Neural cell (in vitro differentiated cells): ENCODE measurements at regions not wholly inside any gene's neighbourhood (a gene's known extent, or its start where the extent isn't known, plus 50 kb on each side); places are given as distances from the start of the nearest gene placed in this dataset.

Experiments used
- H2AFZ ChIP-seq: fragments of 200-600, 300-800 bp; sonication (generic), shearing (Covaris generic); 2 replicates; pipeline ENCODE4 v1.6.0; 2014; ENCODE audit warnings: low read depth, mild to moderate bottlenecking, antibody characterized with exemption, low read length, moderate library complexity
- H3F3A ChIP-seq: fragments of 200-600 bp; shearing (Covaris generic); 2 replicates; pipeline ENCODE4 v1.6.1; 2016; ENCODE audit warnings: mild to moderate bottlenecking, moderate library complexity, mixed read lengths, antibody characterized with exemption, low read length; ENCODE audit not compliant: insufficient read depth, poor library complexity, severe bottlenecking
- H3K27ac ChIP-seq: fragments of 200-600, 300-800 bp; sonication (generic), shearing (Covaris generic); 2 replicates; pipeline ENCODE4 v1.5.1; 2014; ENCODE audit warnings: mild to moderate bottlenecking, low read length, moderate library complexity
- H3K27me3 ChIP-seq: fragments of 300-800, 200-600 bp; sonication (generic), shearing (Covaris generic); 2 replicates; pipeline ENCODE4 v1.6.0; 2014; ENCODE audit warnings: mild to moderate bottlenecking, low read depth, low read length, moderate library complexity; ENCODE audit not compliant: insufficient read depth
- H3K36me3 ChIP-seq: fragments of 300-800, 200-600 bp; sonication (generic), shearing (Covaris generic); 2 replicates; pipeline ENCODE4 v1.5.1; 2014; ENCODE audit warnings: mild to moderate bottlenecking, antibody characterized with exemption, low read length, moderate library complexity; ENCODE audit not compliant: insufficient read depth
- H3K4me2 ChIP-seq: fragments of 300-800, 200-600 bp; sonication (generic), shearing (Covaris generic); 2 replicates; pipeline ENCODE4 v1.6.0; 2014; ENCODE audit warnings: mild to moderate bottlenecking, low read length
- H3K4me3 ChIP-seq: fragments of 300-800, 200-600 bp; sonication (generic), shearing (Covaris generic); 2 replicates; pipeline ENCODE4 v1.5.1; 2014; ENCODE audit warnings: mild to moderate bottlenecking, low read length, moderate library complexity
- H3K79me2 ChIP-seq: fragments of 200-600 bp; shearing (Covaris generic); replicated peaks from 2 replicates; pipeline ENCODE4 v1.6.0; 2014; ENCODE audit warnings: mild to moderate bottlenecking, low read length, moderate library complexity; ENCODE audit not compliant: insufficient read depth
- H3K9ac ChIP-seq: fragments of 300-800, 200-600 bp; sonication (generic), shearing (Covaris generic); 2 replicates; pipeline ENCODE4 v1.6.1; 2016; ENCODE audit warnings: mild to moderate bottlenecking, low read length, mixed read lengths
- H3K9me2 ChIP-seq: fragments of 200-600 bp; shearing (Covaris generic); 2 replicates; pipeline ENCODE4 v1.6.1; 2016; ENCODE audit warnings: mild to moderate bottlenecking, low read length, mixed read lengths; ENCODE audit not compliant: insufficient read depth
- H3K9me3 ChIP-seq: fragments of 200-600, 300-800 bp; sonication (generic), shearing (Covaris generic); 2 replicates; pipeline ENCODE4 v1.6.1; 2016; ENCODE audit warnings: mild to moderate bottlenecking, mixed run types, low read length, moderate library complexity, mixed read lengths
- H4K20me1 ChIP-seq: fragments of 200-600 bp; shearing (Covaris generic); 2 replicates; pipeline ENCODE4 v1.6.1; 2016; ENCODE audit warnings: mild to moderate bottlenecking, mixed run types; ENCODE audit not compliant: insufficient read depth
- CTCF ChIP-seq: fragments of 450-650 bp; IDR thresholded peaks from 2 replicates; pipeline ENCODE4 v1.5.1; 2014; ENCODE audit warnings: antibody characterized with exemption, mild to moderate bottlenecking, moderate library complexity; ENCODE audit not compliant: poor library complexity, severe bottlenecking
- EP300 ChIP-seq: fragments of 450-650 bp; conservative IDR thresholded peaks from 2 replicates; pipeline ENCODE4 v1.6.1; 2014; ENCODE audit warnings: antibody characterized with exemption, mild to moderate bottlenecking, moderate library complexity; ENCODE audit not compliant: poor library complexity, severe bottlenecking
- EZH2 ChIP-seq: fragments of 200-600, 300-800 bp; shearing (Covaris generic), sonication (generic); IDR thresholded peaks from 2 replicates; pipeline ENCODE4 v1.6.1; 2014; ENCODE audit warnings: antibody characterized with exemption, low read length, borderline replicate concordance, mild to moderate bottlenecking; ENCODE audit not compliant: insufficient read depth, poor library complexity, severe bottlenecking
- MXI1 ChIP-seq: fragments of 450-650 bp; conservative IDR thresholded peaks from 2 replicates; pipeline ENCODE4 v1.6.1; 2014; ENCODE audit warnings: antibody characterized with exemption, mild to moderate bottlenecking; ENCODE audit not compliant: poor library complexity, severe bottlenecking
- POLR2AphosphoS5 ChIP-seq: IDR thresholded peaks from 2 replicates; pipeline ENCODE4 v1.6.1; 2012
- RAD21 ChIP-seq: fragments of 450-650 bp; conservative IDR thresholded peaks from 2 replicates; pipeline ENCODE4 v1.6.1; 2014; ENCODE audit warnings: antibody characterized with exemption, mild to moderate bottlenecking, moderate library complexity
- REST ChIP-seq: IDR thresholded peaks from 2 replicates; pipeline ENCODE4 v1.6.1; 2012; ENCODE audit warnings: borderline replicate concordance
- SMC3 ChIP-seq: fragments of 450-650 bp; conservative IDR thresholded peaks from 2 replicates; pipeline ENCODE4 v1.6.1; 2014; ENCODE audit warnings: antibody characterized with exemption, mild to moderate bottlenecking, moderate library complexity; ENCODE audit not compliant: poor library complexity
- TAF1 ChIP-seq: IDR thresholded peaks from 2 replicates; pipeline ENCODE4 v1.6.1; 2012; ENCODE audit warnings: low read depth

- Histone ChIP-seq H3K9me3 (no peaks in the 10 kb centered on the region), H4K20me1 (no peaks in the 10 kb centered on the region), H3K27me3 (no peaks in the 10 kb centered on the region), H2AFZ (no peak overlapping the region), H3K27ac (no peak overlapping the region), H3K4me2 (no peak overlapping the region), H3K9ac (no peak overlapping the region), H3K9me2 (no peaks in the 10 kb centered on the region), H3K36me3 (no peaks in the 10 kb centered on the region), H3K79me2 (no peaks in the 10 kb centered on the region), H3F3A (no peaks in the 10 kb centered on the region), H3K4me3 (no peak overlapping the region)
- no peak for TF ChIP-seq RAD21
- TF ChIP-seq REST, result no peak
- peak; percentile 9 for TF ChIP-seq EP300
Observed at GRCh38 chr10:6702030-6702429, 122.0 kb upstream of the PRKCQ start.

- Histone ChIP-seq H3K9me3 (no peaks in the 10 kb centered on the region), H3K79me2 (no peaks in the 10 kb centered on the region), H3K27me3 (no peaks in the 10 kb centered on the region), H3K27ac (no peak overlapping the region), H4K20me1 (no peaks in the 10 kb centered on the region), H3K4me2 (no peak overlapping the region), H3K36me3 (no peaks in the 10 kb centered on the region), H2AFZ (no peak overlapping the region), H3K9ac (no peak overlapping the region), H3K9me2 (no peaks in the 10 kb centered on the region), H3F3A (no peaks in the 10 kb centered on the region), H3K4me3 (no peak overlapping the region)
- no peak for TF ChIP-seq RAD21
- no peak for TF ChIP-seq EZH2
- TF ChIP-seq POLR2AphosphoS5, result no peak
- TF ChIP-seq CTCF, result peak; percentile 27
Observed at GRCh38 chr10:6701289-6701688, 121.2 kb upstream of the PRKCQ start.

- no peak overlapping the region for H2AFZ ChIP-seq
- H3K9me3 ChIP-seq, result no peaks in the 10 kb centered on the region
- H3K4me2 ChIP-seq, result no peak overlapping the region
- H3K4me3 ChIP-seq, result no peak overlapping the region
- H4K20me1 ChIP-seq, result no peaks in the 10 kb centered on the region
- H3K36me3 ChIP-seq, result no peaks in the 10 kb centered on the region
- no peaks in the 10 kb centered on the region for H3F3A ChIP-seq
- TF ChIP-seq SMC3 (no peak), MXI1 (no peak), POLR2AphosphoS5 (no peak), CTCF (no peak), RAD21 (no peak), EZH2 (no peak), TAF1 (no peak), EP300 (no peak), REST (no peak)
- H3K79me2 ChIP-seq, result no peaks in the 10 kb centered on the region
- no peak overlapping the region for H3K9ac ChIP-seq
- no peaks in the 10 kb centered on the region for H3K9me2 ChIP-seq
- no peak overlapping the region for H3K27ac ChIP-seq
- no peaks in the 10 kb centered on the region for H3K27me3 ChIP-seq
Observed at GRCh38 chr10:6700066-6700465, 120.0 kb upstream of the PRKCQ start.
